ENCODE measurements at regions not wholly inside any gene's neighbourhood (a gene's known extent, or its start where the extent isn't known, plus 50 kb on each side); places are given as distances from the start of the nearest gene placed in this dataset.

DNA sequence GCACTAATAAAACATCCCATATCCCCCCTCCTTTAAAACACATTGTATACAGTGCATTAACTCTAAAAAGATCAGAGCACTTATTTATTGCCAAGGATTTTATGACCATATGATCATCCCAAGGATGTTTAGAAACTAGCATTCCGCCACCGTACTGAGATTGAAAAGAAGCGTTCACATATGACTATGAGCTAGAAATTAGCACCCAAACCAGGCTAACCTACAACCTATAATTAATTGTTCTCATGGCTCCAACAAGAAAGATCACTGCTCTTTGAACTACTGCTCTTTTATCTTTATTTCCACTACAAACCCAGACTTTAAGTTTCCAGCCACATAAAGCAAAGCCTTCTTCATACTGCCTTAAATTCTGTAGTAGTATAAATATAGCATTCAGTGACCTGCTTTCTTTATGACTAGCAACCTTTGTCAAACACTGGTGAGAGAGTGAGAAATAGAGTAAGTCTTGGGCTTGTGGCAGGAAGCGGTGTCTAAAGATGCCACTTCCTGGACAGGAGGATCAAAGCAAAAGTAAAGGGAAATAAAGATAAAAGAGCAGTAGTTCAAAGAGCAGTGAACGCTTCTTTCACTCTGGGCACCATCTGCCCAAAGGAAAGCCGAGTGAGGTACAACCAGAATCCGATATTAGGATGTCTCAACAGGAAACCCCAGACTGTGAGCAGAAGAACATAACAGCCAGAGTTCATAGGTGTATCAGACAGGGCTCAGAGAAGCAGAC lies 151.1 kb upstream of the ERCC6L2 start:
- no peak for DNase-seq (ENCODE audit: extremely low read depth, low read depth)
- TF ChIP-seq, protein P1, sequence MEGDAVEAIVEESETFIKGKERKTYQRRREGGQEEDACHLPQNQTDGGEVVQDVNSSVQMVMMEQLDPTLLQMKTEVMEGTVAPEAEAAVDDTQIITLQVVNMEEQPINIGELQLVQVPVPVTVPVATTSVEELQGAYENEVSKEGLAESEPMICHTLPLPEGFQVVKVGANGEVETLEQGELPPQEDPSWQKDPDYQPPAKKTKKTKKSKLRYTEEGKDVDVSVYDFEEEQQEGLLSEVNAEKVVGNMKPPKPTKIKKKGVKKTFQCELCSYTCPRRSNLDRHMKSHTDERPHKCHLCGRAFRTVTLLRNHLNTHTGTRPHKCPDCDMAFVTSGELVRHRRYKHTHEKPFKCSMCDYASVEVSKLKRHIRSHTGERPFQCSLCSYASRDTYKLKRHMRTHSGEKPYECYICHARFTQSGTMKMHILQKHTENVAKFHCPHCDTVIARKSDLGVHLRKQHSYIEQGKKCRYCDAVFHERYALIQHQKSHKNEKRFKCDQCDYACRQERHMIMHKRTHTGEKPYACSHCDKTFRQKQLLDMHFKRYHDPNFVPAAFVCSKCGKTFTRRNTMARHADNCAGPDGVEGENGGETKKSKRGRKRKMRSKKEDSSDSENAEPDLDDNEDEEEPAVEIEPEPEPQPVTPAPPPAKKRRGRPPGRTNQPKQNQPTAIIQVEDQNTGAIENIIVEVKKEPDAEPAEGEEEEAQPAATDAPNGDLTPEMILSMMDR (IDR thresholded peaks at IDR 0.05; ENCODE audit: low read depth, low read length, missing control alignments), result no peak
- no peak overlapping the region for H3K4me3 ChIP-seq (replicated peaks; ENCODE audit: low read depth, low read length)

DNA sequence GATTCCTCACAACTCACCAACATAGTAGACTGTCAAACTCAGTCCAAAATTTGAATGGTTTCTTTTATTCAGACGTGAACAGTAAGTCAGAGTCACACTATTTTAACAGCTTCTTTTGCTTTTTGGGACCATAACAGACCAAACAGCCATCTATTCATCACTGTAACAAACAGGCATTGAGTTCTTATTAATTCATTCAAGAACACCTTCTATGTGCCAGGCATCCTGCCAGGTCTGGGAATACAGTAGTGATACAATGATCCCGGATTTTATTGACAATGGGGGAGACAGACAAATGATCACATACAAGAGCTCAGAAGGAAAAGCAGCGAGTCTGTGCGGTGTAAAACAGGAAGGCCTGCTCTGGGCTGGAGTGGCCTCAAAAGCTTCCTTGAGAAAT lies 153.3 kb upstream of the ERCC6L2 start:
- no peak overlapping the region for H3K4me3 ChIP-seq (replicated peaks; ENCODE audit: low read depth, low read length)
- TF ChIP-seq, protein P1 (IDR thresholded peaks at IDR 0.05; ENCODE audit: low read depth, low read length, missing control alignments), result no peak
- DNase-seq (ENCODE audit: extremely low read depth, low read depth), result no peak

DNA sequence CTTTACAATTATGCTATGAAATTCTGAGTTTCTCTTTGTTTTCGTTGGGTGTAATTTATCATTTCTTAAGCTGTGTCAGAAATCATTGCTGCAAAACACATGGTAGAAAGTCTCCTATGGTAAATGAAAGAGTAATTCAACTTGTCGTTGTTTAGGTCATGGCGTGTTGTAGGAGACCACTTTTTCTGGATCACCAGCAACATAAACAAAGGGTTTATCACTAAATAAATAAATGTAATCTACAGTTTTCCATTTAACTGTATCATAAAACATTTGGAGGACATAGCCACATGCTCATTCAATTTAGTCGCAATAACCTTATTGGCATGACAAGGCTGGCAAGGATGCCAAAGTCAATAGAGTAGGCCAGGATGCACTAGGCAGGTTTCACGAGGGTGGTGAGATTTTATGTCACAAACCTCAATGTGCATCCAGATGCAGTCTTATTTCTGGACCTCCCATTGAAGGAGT lies 154.4 kb upstream of the ERCC6L2 start:
- no peak overlapping the region for H3K4me3 ChIP-seq (replicated peaks; ENCODE audit: low read depth, low read length)
- DNase-seq (ENCODE audit: extremely low read depth, low read depth), result no peak
- TF ChIP-seq, protein P1 (IDR thresholded peaks at IDR 0.05; ENCODE audit: low read depth, low read length, missing control alignments), result no peak

DNA sequence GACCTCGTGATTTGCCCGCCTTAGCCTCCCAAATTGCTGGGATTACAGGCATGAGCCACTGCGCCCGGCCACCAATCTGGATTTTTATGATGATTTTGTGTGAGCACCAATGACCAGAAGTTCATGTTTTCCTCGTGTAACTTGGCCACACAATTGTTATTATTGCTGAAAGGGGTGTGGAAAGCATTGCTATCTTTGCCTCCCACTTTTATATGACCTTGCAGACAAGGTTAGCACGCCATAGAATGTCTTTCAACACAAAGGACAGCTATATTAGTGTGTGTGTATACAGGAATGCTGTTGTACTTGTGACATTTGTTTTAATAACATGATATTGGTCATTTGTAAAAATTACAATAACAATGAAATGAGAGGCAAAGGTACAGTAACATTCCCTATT lies 155.0 kb upstream of the ERCC6L2 start:
- TF ChIP-seq, protein P1 (IDR thresholded peaks at IDR 0.05; ENCODE audit: low read depth, low read length, missing control alignments), result no peak
- DNase-seq (ENCODE audit: extremely low read depth, low read depth), result no peak
- H3K4me3 ChIP-seq (replicated peaks; ENCODE audit: low read depth, low read length), result no peak overlapping the region

DNA sequence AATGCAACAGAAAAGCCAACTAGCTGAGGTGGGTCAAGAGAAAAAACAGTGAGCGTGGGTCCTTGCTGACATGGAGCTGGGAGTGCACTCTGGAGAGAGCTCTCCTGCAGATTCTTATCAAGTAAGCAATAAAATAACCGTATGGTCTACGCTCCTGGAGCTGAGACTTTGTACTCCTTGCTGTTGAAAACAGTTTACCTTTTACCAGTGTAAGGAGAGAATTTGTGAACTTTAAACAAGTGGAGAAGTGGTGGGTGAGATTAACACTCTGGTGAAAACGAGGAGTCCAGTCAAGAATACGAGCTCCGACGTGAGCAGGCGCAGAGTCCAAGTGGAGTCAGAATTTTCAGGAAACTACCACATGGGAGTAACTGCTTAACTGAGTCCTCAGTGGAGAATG lies 156.1 kb upstream of the ERCC6L2 start:
- no peak for DNase-seq (ENCODE audit: extremely low read depth, low read depth)
- TF ChIP-seq, protein P1 (IDR thresholded peaks at IDR 0.05; ENCODE audit: low read depth, low read length, missing control alignments), result no peak

DNA sequence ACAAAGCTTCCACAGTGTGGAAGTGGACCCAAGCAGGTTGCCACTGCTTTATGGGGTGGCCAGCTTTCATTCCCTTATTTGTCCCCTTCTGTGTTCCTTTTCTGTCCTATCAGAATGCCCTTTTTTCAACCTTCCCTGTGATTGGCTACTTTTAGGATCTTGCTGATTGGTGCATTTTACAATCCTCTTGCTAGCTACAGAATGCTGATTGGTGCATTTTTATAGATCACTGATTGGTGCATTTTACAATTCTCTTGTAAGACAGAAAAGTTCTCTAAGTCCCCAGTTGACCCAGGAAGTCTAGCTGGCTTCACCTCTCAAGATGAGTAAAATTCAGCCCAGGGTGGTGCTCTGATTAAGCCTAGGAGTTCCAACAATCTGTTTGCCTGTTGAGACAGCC lies 157.2 kb upstream of the ERCC6L2 start:
- TF ChIP-seq, protein P1 (IDR thresholded peaks at IDR 0.05; ENCODE audit: low read depth, low read length, missing control alignments), result no peak
- H3K4me3 ChIP-seq (replicated peaks; ENCODE audit: low read depth, low read length), result no peak overlapping the region
- DNase-seq (ENCODE audit: extremely low read depth, low read depth), result no peak

More for the DNA sequence above, 156.1 kb upstream of the ERCC6L2 start:
- no peak overlapping the region for H3K4me3 ChIP-seq (replicated peaks; ENCODE audit: low read depth, low read length)

Data from HFF-Myc (cell line).